ENCODE measurements at regions not wholly inside any gene's neighbourhood (a gene's known extent, or its start where the extent isn't known, plus 50 kb on each side); places are given as distances from the start of the nearest gene placed in this dataset.
"Not testable (repeated sequence)": the region's sequence is repeated elsewhere in the genome, so short reads cannot be mapped to it uniquely, and the experiment has no call there.

DNA sequence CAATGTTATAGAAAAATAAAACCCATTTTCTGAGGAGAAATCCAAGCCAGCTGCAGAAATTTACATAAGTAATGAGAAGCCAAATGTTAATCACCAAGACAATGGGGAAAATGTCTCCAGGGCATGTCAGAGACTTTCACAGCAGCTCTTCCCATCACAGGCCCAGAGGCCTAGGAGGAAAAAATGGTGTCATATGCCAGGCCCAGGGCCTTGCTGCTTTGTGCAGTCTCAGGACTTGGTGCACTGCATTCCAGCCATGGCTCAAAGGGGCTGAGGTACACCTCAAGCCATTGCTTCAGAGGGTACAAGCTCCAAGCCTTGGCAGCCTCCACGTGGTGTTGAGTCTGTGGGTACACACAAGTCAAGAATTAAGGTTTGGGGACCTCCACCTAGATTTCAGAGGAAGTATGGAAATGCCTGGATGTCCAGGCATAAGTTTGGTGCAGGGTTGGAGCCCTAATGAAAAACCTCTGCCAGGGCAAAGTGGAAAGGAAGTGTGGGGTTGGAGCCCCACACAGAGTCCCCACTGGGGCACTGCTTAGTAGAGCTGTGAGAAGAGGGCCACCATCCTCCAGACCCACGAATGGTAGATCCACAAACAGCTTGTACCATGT lies 163.0 kb downstream of the THBS2 start:
- H3K27me3 ChIP-seq (replicated peaks); H3K36me3 ChIP-seq; H3K4me3 ChIP-seq; H3K27ac ChIP-seq; DNase-seq (ENCODE audit: low read depth in 1 of 2, low spot score in 2 of 2): not testable (repeated sequence)
- Histone ChIP-seq H3K4me1 (replicated peaks) (peaks cover 12% of the 10 kb centered on the region), H3K9me3 (replicated peaks) (peaks cover 13% of the 10 kb centered on the region)

DNA sequence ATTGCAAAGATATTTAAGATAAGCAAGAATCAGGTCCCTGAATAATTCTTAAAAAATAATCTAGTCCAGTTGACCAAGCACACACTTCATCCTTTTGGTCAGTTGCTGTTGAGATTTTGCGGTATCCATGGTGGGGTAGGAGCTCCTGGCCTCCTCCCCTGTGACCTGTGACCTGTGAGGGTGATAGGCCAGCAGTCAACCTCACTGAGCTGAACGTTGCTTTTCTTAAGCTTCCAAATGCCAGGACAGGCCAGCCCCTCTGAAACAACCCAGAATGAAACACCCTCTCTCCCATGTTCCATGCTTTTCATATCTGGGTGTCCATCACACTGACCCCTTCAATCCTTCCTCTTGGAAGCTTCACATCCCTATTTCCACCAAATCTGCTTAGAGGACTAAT lies 164.9 kb downstream of the THBS2 start:
- peaks cover 13% of the 10 kb centered on the region for H3K9me3 ChIP-seq (replicated peaks)
- no peaks in the 10 kb centered on the region for H3K36me3 ChIP-seq
- no peaks in the 10 kb centered on the region for H3K27me3 ChIP-seq (replicated peaks)
- H3K4me1 ChIP-seq (replicated peaks): peaks cover 12% of the 10 kb centered on the region
- no peak for DNase-seq (ENCODE audit: low read depth in 1 of 2, low spot score in 2 of 2)
- no peak overlapping the region for H3K27ac ChIP-seq
- no peak overlapping the region for H3K4me3 ChIP-seq

DNA sequence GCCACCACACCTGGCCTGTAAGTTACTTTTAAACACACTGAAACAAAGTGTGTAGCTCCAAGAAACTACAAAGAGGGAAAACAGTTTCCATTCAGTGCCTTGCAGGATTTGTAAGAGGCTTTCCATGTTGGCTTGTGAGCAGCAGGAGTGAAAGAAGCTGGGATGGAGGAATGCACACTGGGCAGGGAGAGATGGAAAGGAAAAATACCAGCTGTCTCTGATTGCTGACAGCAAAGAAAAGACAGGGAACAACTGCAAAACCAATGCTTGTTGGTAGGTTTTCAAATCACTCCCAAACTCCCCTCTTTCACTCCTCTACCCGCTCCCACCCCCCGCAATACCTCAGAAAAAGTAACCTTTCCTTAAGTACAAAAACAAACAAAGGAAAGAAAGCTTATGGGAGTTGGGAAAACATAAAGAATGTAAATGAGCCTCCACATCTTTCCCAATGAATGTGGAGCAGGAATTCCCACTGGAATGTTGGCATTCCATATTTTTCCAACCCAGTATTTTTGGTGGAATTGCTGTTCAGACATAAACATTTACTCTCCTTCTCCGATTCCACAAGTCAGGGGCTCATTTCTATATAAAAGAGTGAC lies 166.1 kb downstream of the THBS2 start:
- Histone ChIP-seq H3K9me3 (replicated peaks) (peaks cover 13% of the 10 kb centered on the region), H3K36me3 (no peaks in the 10 kb centered on the region), H3K27me3 (replicated peaks) (no peaks in the 10 kb centered on the region), H3K4me1 (replicated peaks) (peaks cover 12% of the 10 kb centered on the region), H3K4me3 (no peak overlapping the region), H3K27ac (peak overlapping the region; percentile 7; the same call in 1 of the 2 replicates)
- DNase-seq (ENCODE audit: low read depth in 1 of 2, low spot score in 2 of 2): peak in 1 of 2 experiments; percentile 52

DNA sequence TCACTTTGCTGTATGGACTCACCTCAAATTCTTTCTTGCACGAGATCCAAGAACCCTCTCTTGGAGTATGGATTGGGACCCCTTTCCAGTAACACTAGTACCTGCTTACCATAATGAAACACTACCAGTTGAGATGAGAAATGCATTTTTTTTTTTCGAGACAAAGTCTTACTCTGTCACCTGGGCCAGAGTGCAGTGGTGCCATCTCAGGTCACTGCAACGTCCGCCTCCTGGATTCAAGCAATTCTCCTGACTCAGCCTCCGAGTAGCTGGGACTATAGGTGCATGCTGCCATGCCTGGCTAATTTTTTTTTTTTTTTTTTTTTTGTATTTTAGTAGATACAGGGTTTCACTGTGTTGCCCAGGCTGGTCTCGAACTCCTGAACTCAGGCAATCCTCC lies 167.0 kb downstream of the THBS2 start:
- H3K36me3 ChIP-seq; DNase-seq (ENCODE audit: low read depth in 1 of 2, low spot score in 2 of 2); H3K27ac ChIP-seq; H3K4me3 ChIP-seq; H3K27me3 ChIP-seq (replicated peaks): not testable (repeated sequence)
- Histone ChIP-seq H3K4me1 (replicated peaks) (peaks cover 12% of the 10 kb centered on the region), H3K9me3 (replicated peaks) (peaks cover 13% of the 10 kb centered on the region)

DNA sequence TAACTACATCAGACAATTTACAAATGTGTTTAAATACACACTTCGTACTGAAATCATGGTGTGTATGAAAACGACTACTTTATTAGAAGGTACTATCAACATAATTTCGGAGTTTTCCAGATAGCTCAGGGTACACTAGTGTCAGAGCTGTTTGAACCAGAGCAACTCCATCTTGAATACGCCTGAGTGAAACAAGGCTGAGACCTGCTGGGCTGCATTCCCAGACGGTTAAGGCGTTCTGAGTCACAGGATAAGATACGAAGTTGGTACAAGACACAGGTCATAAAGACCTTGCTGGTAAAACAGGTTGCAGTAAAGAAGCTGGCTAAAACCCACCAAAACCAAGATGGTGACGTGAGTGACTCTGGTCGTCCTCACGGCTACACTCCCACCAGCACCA lies 167.6 kb downstream of the THBS2 start:
- Histone ChIP-seq H3K4me3 (no peak overlapping the region), H3K27me3 (replicated peaks) (no peaks in the 10 kb centered on the region), H3K9me3 (replicated peaks) (peaks cover 10% of the 10 kb centered on the region), H3K36me3 (no peaks in the 10 kb centered on the region), H3K4me1 (replicated peaks) (peaks cover 12% of the 10 kb centered on the region), H3K27ac (no peak overlapping the region)
- DNase-seq (ENCODE audit: low read depth in 1 of 2, low spot score in 2 of 2): no peak

DNA sequence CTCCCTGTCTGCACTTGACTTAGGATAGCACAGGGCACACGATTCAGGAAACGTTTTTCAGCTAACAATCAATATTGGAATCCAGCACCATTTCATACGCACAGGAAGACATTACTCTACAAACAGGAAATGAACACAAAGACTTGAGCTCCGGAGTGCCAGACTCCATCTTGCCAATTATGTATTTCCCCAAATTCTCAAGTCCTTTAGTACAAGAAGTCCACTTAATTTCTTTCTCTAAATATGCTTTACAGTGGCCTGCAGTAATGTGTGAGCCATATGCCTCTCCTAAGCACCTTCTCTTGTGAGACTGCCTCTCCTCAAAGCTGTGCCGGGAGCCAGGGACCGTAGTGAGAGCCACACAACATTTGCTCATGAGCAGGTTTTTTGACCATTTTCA lies 168.2 kb downstream of the THBS2 start:
- H3K4me3 ChIP-seq: no peak overlapping the region
- no peak for DNase-seq (ENCODE audit: low read depth in 1 of 2, low spot score in 2 of 2)
- H3K36me3 ChIP-seq: no peaks in the 10 kb centered on the region

DNA sequence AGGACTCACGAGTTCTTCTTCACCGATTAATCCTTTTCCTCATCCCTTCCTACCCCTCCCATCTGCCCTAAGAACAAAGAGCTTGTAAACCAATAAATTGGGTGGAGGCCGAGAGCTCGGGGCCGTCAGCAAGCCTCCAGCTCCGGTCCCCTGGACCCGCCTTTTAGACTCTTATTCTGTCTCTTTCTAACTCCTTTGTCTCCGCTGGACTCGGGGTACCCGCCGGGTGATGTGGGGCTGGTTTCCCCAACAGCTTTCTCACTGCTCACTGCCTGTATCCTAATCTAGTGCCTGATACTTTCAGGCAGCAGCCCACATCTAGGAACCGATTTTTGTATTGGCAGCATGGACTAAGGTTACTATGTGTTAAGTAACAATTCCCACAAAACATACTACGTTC lies 169.1 kb downstream of the THBS2 start:
- not testable (repeated sequence) for H3K9me3 ChIP-seq (replicated peaks); DNase-seq (ENCODE audit: low read depth in 1 of 2, low spot score in 2 of 2); H3K27ac ChIP-seq; H3K4me3 ChIP-seq; H3K27me3 ChIP-seq (replicated peaks); H3K36me3 ChIP-seq
- peaks cover 12% of the 10 kb centered on the region for H3K4me1 ChIP-seq (replicated peaks)

More for the DNA sequence above, 168.2 kb downstream of the THBS2 start:
- Histone ChIP-seq H3K9me3 (replicated peaks) (peaks cover 5% of the 10 kb centered on the region), H3K27ac (no peak overlapping the region), H3K4me1 (replicated peaks) (peaks cover 12% of the 10 kb centered on the region), H3K27me3 (replicated peaks) (no peaks in the 10 kb centered on the region)

DNA sequence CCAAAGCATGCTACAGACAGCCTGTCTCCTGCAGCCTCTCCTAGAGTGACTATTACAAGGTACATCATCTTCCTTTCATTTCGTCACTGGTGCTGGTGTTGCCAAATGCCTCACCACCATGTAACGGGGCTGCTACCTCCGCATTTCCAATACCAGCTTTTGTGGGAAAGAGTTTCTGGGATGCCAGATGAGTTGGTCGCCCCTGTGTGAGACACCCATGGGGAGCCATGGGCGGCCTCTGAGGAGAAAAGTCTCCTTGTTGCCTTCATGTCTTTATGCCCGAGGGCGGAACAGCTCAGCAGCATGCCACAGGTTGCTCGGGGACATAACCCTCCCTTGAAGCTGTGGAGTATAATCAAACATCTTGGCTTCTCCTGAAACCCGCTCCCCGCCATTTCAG lies 169.6 kb downstream of the THBS2 start:
- no peak overlapping the region for H3K4me3 ChIP-seq
- H3K36me3 ChIP-seq: no peaks in the 10 kb centered on the region
- no peak for DNase-seq (ENCODE audit: low read depth in 1 of 2, low spot score in 2 of 2)
- H3K9me3 ChIP-seq (replicated peaks): no peaks in the 10 kb centered on the region
- H3K27me3 ChIP-seq (replicated peaks): no peaks in the 10 kb centered on the region
- no peak overlapping the region for H3K27ac ChIP-seq
- H3K4me1 ChIP-seq (replicated peaks): peaks cover 12% of the 10 kb centered on the region

DNA sequence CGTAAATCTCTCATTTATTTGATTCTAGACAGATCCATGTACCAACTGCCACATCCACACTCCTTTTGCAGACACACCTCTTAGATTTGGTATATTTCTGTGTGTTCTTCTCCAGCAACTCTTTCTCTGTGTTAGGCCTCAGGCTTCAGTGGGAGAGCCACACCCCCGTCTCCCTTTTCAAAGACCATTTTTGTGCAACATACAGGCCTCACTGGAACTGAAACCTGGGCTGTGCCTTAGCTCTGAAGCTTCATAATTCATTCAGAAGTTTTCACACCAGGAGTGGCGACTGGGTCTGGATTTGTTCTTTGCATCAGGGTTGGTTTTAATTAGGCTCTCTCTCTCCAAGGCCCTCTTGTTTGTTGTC lies 170.2 kb downstream of the THBS2 start:
- Histone ChIP-seq H3K4me3 (no peak overlapping the region), H3K27me3 (replicated peaks) (no peaks in the 10 kb centered on the region), H3K4me1 (replicated peaks) (peaks cover 12% of the 10 kb centered on the region), H3K36me3 (no peaks in the 10 kb centered on the region), H3K9me3 (replicated peaks) (no peaks in the 10 kb centered on the region), H3K27ac (no peak overlapping the region)
- no peak for DNase-seq (ENCODE audit: low read depth in 1 of 2, low spot score in 2 of 2)

DNA sequence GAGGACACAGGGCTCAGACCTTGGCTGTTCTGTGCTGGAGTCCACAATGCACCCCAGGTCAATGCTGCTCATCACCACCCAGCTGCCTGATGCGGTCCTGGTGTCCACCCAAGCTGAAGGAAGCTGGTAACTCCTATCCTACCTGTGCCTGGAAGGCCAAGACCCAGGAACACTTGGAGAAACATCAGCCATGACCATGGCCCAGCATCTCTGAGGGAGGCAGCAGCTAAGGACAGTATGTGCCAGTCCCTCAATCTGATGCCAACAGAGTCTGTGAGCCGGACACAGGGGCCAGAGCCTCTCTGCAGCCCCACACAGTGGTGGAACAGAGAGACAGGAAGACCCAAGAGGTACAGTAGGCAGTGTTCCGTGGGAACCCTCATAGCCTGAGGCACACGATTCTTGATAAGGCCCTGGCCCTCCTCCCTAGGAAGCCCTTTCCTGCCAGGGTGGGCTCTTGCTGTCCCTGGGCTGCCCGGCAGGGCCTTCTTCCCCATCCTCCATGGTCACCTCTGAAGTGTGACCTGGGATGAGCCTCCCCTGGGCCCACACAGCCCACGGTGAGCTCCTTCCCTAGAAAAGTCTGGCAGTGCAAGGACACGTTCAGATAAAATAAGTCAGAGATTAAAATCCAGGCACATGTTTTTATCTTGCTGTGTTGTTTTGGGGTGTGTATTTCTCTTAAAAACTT lies 170.7 kb downstream of the THBS2 start:
- Histone ChIP-seq H3K27me3 (replicated peaks) (no peaks in the 10 kb centered on the region), H3K4me1 (replicated peaks) (peaks cover 8% of the 10 kb centered on the region), H3K4me3 (no peak overlapping the region), H3K27ac (no peak overlapping the region), H3K36me3 (no peaks in the 10 kb centered on the region), H3K9me3 (replicated peaks) (no peaks in the 10 kb centered on the region)
- DNase-seq (ENCODE audit: low read depth in 1 of 2, low spot score in 2 of 2): no peak

DNA sequence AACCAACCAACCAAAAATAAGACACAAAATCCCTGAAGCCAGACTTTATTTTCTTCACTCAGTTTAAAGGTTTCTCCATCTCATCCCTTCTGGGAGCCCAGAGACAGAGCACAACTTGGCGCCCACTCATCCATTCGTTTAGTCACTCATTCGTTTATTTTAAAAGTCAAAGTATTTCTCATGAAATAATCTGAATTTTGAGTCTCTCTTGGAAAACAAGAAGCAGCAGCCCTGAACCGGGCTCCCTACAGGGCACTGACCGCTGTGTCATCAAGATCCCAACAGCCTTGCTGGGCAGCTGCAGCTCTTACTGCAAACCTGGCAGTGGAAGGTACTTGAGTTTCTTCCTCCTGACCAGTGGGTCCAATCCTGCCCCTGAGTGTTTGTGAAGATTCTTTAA lies 171.6 kb downstream of the THBS2 start:
- Histone ChIP-seq H3K27me3 (replicated peaks) (no peaks in the 10 kb centered on the region), H3K36me3 (no peaks in the 10 kb centered on the region), H3K4me3 (no peak overlapping the region), H3K9me3 (replicated peaks) (no peaks in the 10 kb centered on the region), H3K4me1 (replicated peaks) (peaks cover under 1% of the 10 kb centered on the region), H3K27ac (no peak overlapping the region)
- no peak for DNase-seq (ENCODE audit: low read depth in 1 of 2, low spot score in 2 of 2)

DNA sequence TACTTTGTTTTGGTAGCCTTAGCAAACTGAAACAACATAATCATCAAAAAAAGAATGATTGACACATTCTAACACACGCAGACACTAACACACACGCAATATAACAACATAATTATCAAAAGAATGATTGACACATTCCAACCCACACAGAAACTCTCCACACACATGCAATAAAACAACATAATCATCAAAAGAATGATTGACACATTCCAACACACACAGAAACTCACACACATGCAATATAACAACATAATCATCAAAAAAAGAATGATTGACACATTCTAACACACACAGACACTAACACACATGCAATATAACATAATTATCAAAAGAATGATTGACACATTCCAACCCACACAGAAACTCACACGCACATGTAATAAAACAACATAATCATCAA lies 172.4 kb downstream of the THBS2 start:
- Histone ChIP-seq H3K4me3 (no peak overlapping the region), H3K9me3 (replicated peaks) (no peaks in the 10 kb centered on the region), H3K36me3 (no peaks in the 10 kb centered on the region), H3K27me3 (replicated peaks) (no peaks in the 10 kb centered on the region), H3K4me1 (replicated peaks) (no peaks in the 10 kb centered on the region), H3K27ac (no peak overlapping the region)
- no peak for DNase-seq (ENCODE audit: low read depth in 1 of 2, low spot score in 2 of 2)

DNA sequence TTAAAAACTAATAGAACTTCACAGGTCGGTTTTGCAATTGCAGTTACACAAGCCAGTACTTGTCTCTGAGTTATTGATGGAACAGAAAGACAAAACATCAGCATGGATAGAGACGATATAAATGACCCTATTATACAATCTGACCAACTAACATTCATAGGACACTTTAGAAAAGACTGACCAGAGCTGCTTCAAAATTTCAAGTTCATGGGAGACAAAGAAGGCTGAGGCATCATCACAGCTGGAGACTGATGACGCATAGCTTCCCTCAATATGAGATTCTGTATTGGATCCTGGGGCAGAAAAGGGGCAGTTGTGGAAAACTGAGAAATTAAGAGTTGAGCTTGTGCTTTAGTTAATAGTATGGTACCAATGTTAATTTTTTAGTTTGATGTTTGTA lies 174.0 kb downstream of the THBS2 start:
- no peaks in the 10 kb centered on the region for H3K36me3 ChIP-seq
- no peak overlapping the region for H3K27ac ChIP-seq
- no peak for DNase-seq (ENCODE audit: low read depth in 1 of 2, low spot score in 2 of 2)
- H3K4me1 ChIP-seq (replicated peaks): peaks cover 6% of the 10 kb centered on the region
- H3K9me3 ChIP-seq (replicated peaks): no peaks in the 10 kb centered on the region
- no peaks in the 10 kb centered on the region for H3K27me3 ChIP-seq (replicated peaks)
- no peak overlapping the region for H3K4me3 ChIP-seq

DNA sequence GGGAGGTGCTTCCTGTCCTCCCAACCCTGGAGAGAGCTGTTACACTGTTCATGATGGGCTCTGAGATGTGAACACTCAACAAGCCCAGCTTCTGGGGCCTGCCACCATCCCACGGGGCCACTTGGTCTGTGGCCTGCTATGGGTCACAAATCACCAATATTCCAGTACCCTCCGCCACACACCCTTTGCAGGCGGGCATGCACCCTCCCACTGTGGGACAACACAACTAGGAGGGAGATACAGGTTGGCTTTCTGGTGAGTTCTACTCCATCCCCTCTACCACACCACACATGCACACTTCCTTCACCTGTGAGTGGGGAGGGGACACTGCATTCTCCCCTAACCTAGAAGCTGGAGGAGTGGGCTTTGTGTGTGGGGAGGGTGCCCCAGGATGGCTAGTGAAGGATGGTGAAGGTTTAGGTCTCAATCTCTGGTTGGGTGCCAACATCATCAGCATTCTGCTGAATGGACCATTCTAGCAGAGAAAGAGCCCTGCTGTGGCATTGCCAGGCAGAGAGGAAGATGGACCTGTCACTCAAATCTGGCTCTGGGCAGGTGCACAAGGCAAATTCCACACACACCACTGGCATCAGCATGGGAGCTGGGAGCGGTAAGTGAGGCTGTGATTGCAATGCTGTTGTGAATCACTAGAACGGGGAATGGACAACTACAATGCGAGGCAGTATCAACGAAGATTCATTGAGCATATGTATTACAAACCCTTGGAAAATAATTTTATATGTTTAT lies 175.1 kb downstream of the THBS2 start:
- no peak overlapping the region for H3K27ac ChIP-seq
- no peaks in the 10 kb centered on the region for H3K9me3 ChIP-seq (replicated peaks)
- peaks cover 16% of the 10 kb centered on the region for H3K4me1 ChIP-seq (replicated peaks)
- DNase-seq (ENCODE audit: low read depth in 1 of 2, low spot score in 2 of 2): no peak
- no peaks in the 10 kb centered on the region for H3K27me3 ChIP-seq (replicated peaks)
- H3K36me3 ChIP-seq: no peaks in the 10 kb centered on the region
- no peak overlapping the region for H3K4me3 ChIP-seq
